ENCODE measurements at regions not wholly inside any gene's neighbourhood (a gene's known extent, or its start where the extent isn't known, plus 50 kb on each side); places are given as distances from the start of the nearest gene placed in this dataset.

DNA sequence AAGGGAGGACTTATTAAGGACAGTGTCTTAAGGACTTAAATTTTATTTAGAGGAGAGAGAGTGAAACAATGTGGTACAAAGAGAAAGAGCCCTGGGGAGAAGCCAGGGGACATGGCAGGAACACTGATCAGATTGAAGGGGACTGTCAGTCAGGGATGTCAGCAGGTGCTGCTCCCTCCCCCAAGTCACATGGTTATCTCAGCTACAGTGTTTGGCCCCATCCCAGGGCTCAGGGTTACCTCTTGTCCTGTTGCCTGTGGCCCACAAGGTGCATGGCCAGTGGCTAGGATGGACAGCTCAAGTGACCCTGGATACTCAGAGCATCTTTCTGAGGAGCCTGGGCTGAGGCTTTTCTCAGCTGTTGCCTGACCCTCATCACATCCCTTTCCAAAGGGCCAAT, 325.9 kb upstream of the PODXL start:
- Mint-ChIP-seq H3K36me3 (ENCODE audit: low read depth) (peaks cover 2% of the 10 kb centered on the region), H3K4me1 (ENCODE audit: low read depth) (no peaks in the 10 kb centered on the region), H3K4me3 (no peak overlapping the region), H3K9me3 (peaks cover 15% of the 10 kb centered on the region), H3K27ac (no peak overlapping the region), H3K27me3 (peaks cover 3% of the 10 kb centered on the region)
- DNase-seq (no peak), ATAC-seq (no peak)
- TF ChIP-seq, protein P1, sequence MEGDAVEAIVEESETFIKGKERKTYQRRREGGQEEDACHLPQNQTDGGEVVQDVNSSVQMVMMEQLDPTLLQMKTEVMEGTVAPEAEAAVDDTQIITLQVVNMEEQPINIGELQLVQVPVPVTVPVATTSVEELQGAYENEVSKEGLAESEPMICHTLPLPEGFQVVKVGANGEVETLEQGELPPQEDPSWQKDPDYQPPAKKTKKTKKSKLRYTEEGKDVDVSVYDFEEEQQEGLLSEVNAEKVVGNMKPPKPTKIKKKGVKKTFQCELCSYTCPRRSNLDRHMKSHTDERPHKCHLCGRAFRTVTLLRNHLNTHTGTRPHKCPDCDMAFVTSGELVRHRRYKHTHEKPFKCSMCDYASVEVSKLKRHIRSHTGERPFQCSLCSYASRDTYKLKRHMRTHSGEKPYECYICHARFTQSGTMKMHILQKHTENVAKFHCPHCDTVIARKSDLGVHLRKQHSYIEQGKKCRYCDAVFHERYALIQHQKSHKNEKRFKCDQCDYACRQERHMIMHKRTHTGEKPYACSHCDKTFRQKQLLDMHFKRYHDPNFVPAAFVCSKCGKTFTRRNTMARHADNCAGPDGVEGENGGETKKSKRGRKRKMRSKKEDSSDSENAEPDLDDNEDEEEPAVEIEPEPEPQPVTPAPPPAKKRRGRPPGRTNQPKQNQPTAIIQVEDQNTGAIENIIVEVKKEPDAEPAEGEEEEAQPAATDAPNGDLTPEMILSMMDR (IDR thresholded peaks at IDR 0.05): no peak
- intact Hi-C loops (cut with micrococcal nuclease): no loop called here
- ChIA-PET POLR2A (no interaction called here), CTCF (interaction anchor here (1.4 kb wide), 1 partner anchor 191 kb away, joined by 3 read pairs; no protein-coding TSS in a partner anchor)

DNA sequence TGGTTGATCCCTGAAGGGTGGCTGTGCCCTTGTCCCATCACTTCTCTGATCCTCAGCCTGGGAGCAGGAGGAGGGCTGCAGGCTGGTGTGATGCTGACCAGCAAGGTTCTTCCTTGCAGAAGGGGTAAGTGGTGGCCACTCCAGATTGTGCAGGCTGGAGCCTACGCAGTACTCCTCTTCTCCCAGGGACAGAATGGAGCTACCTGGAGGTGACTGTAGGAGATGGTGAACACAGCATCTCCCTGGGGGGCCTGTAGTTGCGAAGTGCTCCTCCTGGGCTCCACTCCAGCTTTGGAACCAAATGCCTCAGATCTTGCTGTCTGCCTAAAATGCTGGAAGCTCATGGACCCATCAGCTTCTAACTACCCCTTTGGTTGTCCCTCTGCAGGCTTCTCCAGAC, 323.6 kb upstream of the PODXL start:
- Mint-ChIP-seq H3K27ac (no peak overlapping the region), H3K27me3 (peaks cover 3% of the 10 kb centered on the region), H3K4me1 (ENCODE audit: low read depth) (no peaks in the 10 kb centered on the region), H3K9me3 (peaks cover under 1% of the 10 kb centered on the region), H3K4me3 (no peak overlapping the region), H3K36me3 (ENCODE audit: low read depth) (no peaks in the 10 kb centered on the region)
- ATAC-seq (no peak), DNase-seq (no peak)
- TF ChIP-seq, protein P1 (IDR thresholded peaks at IDR 0.05): no peak
- ChIA-PET POLR2A (no interaction called here), CTCF (no interaction called here)
- intact Hi-C loops (cut with micrococcal nuclease): no loop called here

DNA sequence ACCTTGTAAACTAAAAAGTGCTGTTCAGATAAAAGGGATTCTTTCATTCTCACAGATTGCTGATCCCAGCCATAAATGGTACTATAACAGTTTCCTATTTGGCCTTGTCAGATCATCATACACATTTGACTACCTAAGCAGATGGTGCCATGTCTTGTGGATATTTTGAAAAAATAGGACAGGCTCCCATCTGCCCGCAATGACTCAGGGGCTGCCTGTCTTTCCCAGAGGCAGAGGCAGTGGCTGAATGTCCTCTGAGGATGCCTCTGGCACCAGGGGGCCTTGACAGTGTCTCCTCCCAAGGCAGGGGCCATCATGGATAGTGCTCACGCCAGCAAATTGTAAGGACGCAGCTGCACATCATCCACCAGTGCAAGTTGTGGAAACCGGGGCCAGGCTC, 323.0 kb upstream of the PODXL start:
- no peaks in the 10 kb centered on the region for H3K9me3 Mint-ChIP-seq
- peaks cover 3% of the 10 kb centered on the region for H3K27me3 Mint-ChIP-seq
- ChIA-PET POLR2A (interaction anchor here (0.6 to 1.0 kb wide), 2 partner anchors 10 to 12 kb away, joined by 3 read pairs; no protein-coding TSS in a partner anchor), CTCF (interaction anchor here (2.5 kb wide), 1 partner anchor 20 kb away, joined by 6 read pairs; no protein-coding TSS in a partner anchor)
- no peak overlapping the region for H3K4me3 Mint-ChIP-seq
- H3K27ac Mint-ChIP-seq: no peak overlapping the region
- no peak for ATAC-seq
- H3K36me3 Mint-ChIP-seq (ENCODE audit: low read depth): no peaks in the 10 kb centered on the region
- no peaks in the 10 kb centered on the region for H3K4me1 Mint-ChIP-seq (ENCODE audit: low read depth)
- no peak for DNase-seq
- TF ChIP-seq, protein P1 (IDR thresholded peaks at IDR 0.05): no peak
- intact Hi-C loops (cut with micrococcal nuclease): no loop called here

DNA sequence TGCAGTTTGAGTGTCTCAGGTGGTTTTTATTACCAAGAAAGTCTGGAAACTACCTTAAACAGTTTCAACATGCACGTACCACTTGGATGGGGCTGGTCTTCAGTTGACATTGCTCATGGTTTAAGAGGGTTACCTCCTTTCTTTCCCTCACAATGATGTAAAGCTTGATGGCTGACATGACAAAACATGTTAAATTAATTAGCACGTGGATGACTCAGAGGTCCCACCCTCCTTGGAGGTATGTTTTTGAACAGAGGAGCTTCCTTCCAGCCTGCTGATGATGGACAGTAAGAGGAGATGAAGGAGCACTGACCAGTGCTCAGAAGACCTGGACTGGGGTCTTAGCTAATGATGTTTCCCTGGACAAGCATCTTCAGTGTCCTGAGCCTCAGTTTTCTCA, 322.3 kb upstream of the PODXL start:
- H3K27ac Mint-ChIP-seq: no peak overlapping the region
- no peak overlapping the region for H3K4me3 Mint-ChIP-seq
- POLR2A ChIA-PET: interaction anchor here (0.6 to 1.0 kb wide), 2 partner anchors 11 to 13 kb away, joined by 3 read pairs; no protein-coding TSS in a partner anchor
- intact Hi-C loops (cut with micrococcal nuclease): no loop called here
- TF ChIP-seq, protein P1 (IDR thresholded peaks at IDR 0.05): no peak
- no peak for ATAC-seq
- H3K27me3 Mint-ChIP-seq: peaks cover 2% of the 10 kb centered on the region
- no peaks in the 10 kb centered on the region for H3K36me3 Mint-ChIP-seq (ENCODE audit: low read depth)
- no peaks in the 10 kb centered on the region for H3K4me1 Mint-ChIP-seq (ENCODE audit: low read depth)
- DNase-seq: no peak
- CTCF ChIA-PET: interaction anchor here (2.5 kb wide), 1 partner anchor 20 kb away, joined by 6 read pairs; no protein-coding TSS in a partner anchor
- no peaks in the 10 kb centered on the region for H3K9me3 Mint-ChIP-seq

DNA sequence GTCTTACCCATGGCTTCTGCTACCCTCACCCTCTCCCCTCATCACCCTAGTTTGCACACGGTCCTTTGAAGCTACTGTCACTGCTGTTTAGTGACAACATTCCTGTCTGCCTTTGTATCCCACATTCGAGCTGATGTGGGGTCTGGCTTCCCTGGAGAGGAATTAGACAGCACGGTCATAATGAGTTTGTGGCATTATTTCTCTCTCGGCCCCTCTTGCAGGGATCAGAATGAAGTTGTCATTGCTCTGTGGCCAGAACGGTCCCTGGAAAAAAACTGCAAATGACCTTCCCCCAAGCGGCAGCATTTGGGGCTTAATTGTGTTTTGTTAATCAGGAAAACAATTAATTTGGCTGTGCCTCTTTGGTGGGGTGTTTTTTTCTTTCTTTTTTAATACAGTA, 317.2 kb upstream of the PODXL start:
- peaks cover 8% of the 10 kb centered on the region for H3K27me3 Mint-ChIP-seq
- intact Hi-C loops (cut with micrococcal nuclease): no loop called here

More for the DNA sequence above, 317.2 kb upstream of the PODXL start:
- H3K4me3 Mint-ChIP-seq: no peak overlapping the region
- H3K27ac Mint-ChIP-seq: no peak overlapping the region
- no peaks in the 10 kb centered on the region for H3K36me3 Mint-ChIP-seq (ENCODE audit: low read depth)
- TF ChIP-seq, protein P1 (IDR thresholded peaks at IDR 0.05): no peak
- ChIA-PET POLR2A (no interaction called here), CTCF (no interaction called here)
- DNase-seq (no peak), ATAC-seq (no peak)
- H3K9me3 Mint-ChIP-seq: no peaks in the 10 kb centered on the region
- H3K4me1 Mint-ChIP-seq (ENCODE audit: low read depth): no peaks in the 10 kb centered on the region

All from activated CD8-positive, alpha-beta T cell treated with anti-CD3 and anti-CD28 coated beads for 36 hours (primary cell).